ENCODE measurements at regions not wholly inside any gene's neighbourhood (a gene's known extent, or its start where the extent isn't known, plus 50 kb on each side); places are given as distances from the start of the nearest gene placed in this dataset.

GRCh38 chr6:87807475-87807874 lies 105.4 kb upstream of the AKIRIN2 start:
- no peak for TF ChIP-seq EP300 (IDR thresholded peaks at IDR 0.05)
- no peak for TF ChIP-seq CTCF (IDR thresholded peaks at IDR 0.05)
- TF ChIP-seq POLR2A (IDR thresholded peaks at IDR 0.05) = no peak
- TF ChIP-seq POLR2AphosphoS5 (IDR thresholded peaks at IDR 0.05) = no peak
- no peaks in the 10 kb centered on the region for H3K4me1 ChIP-seq
- H3K27ac ChIP-seq = no peak overlapping the region
- no peak overlapping the region for H3K4me3 ChIP-seq
- H3K9me3 ChIP-seq = no peaks in the 10 kb centered on the region
- H3K36me3 ChIP-seq = no peaks in the 10 kb centered on the region
- H3K27me3 ChIP-seq = peaks cover 0 to 9% (median 3%) of the 10 kb centered on the region in 3 donors
- no peak for DNase-seq
- intact Hi-C loops (cut with DNase I; ENCODE audit: low total_unique reads) = no loop called here
- 84 to 93% (median 89%) methylated on average over 4 of the region's 4 CpGs for WGBS, 5 donors

- no peak for DNase-seq
- no peaks in the 10 kb centered on the region for H3K36me3 ChIP-seq
- WGBS, 5 donors = 16 to 50% (median 29%) methylated on average over 4 of the region's 4 CpGs
These were observed 104.6 kb upstream of the AKIRIN2 start for GRCh38 chr6:87806635-87807034.

GRCh38 chr6:87806099-87806498 lies 104.1 kb upstream of the AKIRIN2 start:
- H3K27ac ChIP-seq = no peak overlapping the region
- no peak for DNase-seq
- no peak overlapping the region for H3K4me3 ChIP-seq
- WGBS, 5 donors = 44 to 77% (median 67%) methylated on average over 1 of the region's 1 CpG
- no peaks in the 10 kb centered on the region for H3K4me1 ChIP-seq
- H3K36me3 ChIP-seq = no peaks in the 10 kb centered on the region
- TF ChIP-seq EP300 (IDR thresholded peaks at IDR 0.05) (no peak), POLR2AphosphoS5 (IDR thresholded peaks at IDR 0.05) (no peak), POLR2A (IDR thresholded peaks at IDR 0.05) (no peak), CTCF (IDR thresholded peaks at IDR 0.05) (no peak)
- no peaks in the 10 kb centered on the region for H3K27me3 ChIP-seq
- intact Hi-C loops (cut with DNase I; ENCODE audit: low total_unique reads) = no loop called here
- H3K9me3 ChIP-seq = no peaks in the 10 kb centered on the region

More at GRCh38 chr6:87806635-87807034, 104.6 kb upstream of the AKIRIN2 start:
- Histone ChIP-seq H3K27ac (no peak overlapping the region), H3K4me3 (no peak overlapping the region), H3K9me3 (no peaks in the 10 kb centered on the region), H3K4me1 (no peaks in the 10 kb centered on the region), H3K27me3 (peaks cover 0 to 5% (median 0%) of the 10 kb centered on the region in 3 donors)
- no peak for TF ChIP-seq POLR2A (IDR thresholded peaks at IDR 0.05)
- no peak for TF ChIP-seq CTCF (IDR thresholded peaks at IDR 0.05)
- intact Hi-C loops (cut with DNase I; ENCODE audit: low total_unique reads) = no loop called here

- no peak overlapping the region for H3K4me3 ChIP-seq
- intact Hi-C loops (cut with DNase I; ENCODE audit: low total_unique reads) = no loop called here
- DNase-seq = no peak
- H3K36me3 ChIP-seq = no peaks in the 10 kb centered on the region
- TF ChIP-seq POLR2AphosphoS5 (IDR thresholded peaks at IDR 0.05) = no peak
- no peak for TF ChIP-seq POLR2A (IDR thresholded peaks at IDR 0.05)
- no peak for TF ChIP-seq EP300 (IDR thresholded peaks at IDR 0.05)
- TF ChIP-seq CTCF (IDR thresholded peaks at IDR 0.05) = no peak
- WGBS, 5 donors = 68 to 84% (median 75%) methylated on average over 3 of the region's 3 CpGs
- H3K27me3 ChIP-seq = no peaks in the 10 kb centered on the region
- no peaks in the 10 kb centered on the region for H3K9me3 ChIP-seq
- no peak overlapping the region for H3K27ac ChIP-seq
- H3K4me1 ChIP-seq = no peaks in the 10 kb centered on the region
These were observed 101.8 kb upstream of the AKIRIN2 start for GRCh38 chr6:87803791-87804190.
